Fibroblast of the aortic adventitia (primary cell): ENCODE measurements at regions not wholly inside any gene's neighbourhood (a gene's known extent, or its start where the extent isn't known, plus 50 kb on each side); places are given as distances from the start of the nearest gene placed in this dataset.

Experiments used
- DNase-seq: peaks from one replicate; pipeline ENCODE4 v3.0.0-alpha.2; 2010; ENCODE audit warnings: low read depth
- H3K4me3 ChIP-seq: 2 replicates; pipeline ENCODE4 v1.5.1; 2011; ENCODE audit warnings: low read depth, mild to moderate bottlenecking, control low read depth, low read length, moderate library complexity
- CTCF ChIP-seq: IDR thresholded peaks from 2 replicates; pipeline ENCODE4 v1.5.1; 2011; ENCODE audit warnings: mild to moderate bottlenecking, low read length, control low read depth, inconsistent platforms; ENCODE audit not compliant: insufficient read depth

GRCh38 chr1:74818241-74818640 lies 85.3 kb downstream of the TYW3 start:
- DNase-seq = no peak
- TF ChIP-seq CTCF = no peak
- H3K4me3 ChIP-seq = no peak overlapping the region

GRCh38 chr1:74818661-74819456 lies 85.9 kb downstream of the TYW3 start:
- H3K4me3 ChIP-seq = no peak overlapping the region
- TF ChIP-seq CTCF = no peak
- DNase-seq = no peak

GRCh38 chr1:74822851-74823401 lies 90.0 kb downstream of the TYW3 start:
- no peak overlapping the region for H3K4me3 ChIP-seq
- no peak for DNase-seq
- no peak for TF ChIP-seq CTCF

GRCh38 chr1:74824497-74825107 lies 91.7 kb downstream of the TYW3 start:
- DNase-seq = no peak
- TF ChIP-seq CTCF = no peak
- H3K4me3 ChIP-seq = no peak overlapping the region

- DNase-seq = no peak
- no peak for TF ChIP-seq CTCF
Observed at GRCh38 chr1:74830766-74831165, 97.8 kb downstream of the TYW3 start.

GRCh38 chr1:74834261-74834660 lies 101.3 kb downstream of the TYW3 start:
- no peak overlapping the region for H3K4me3 ChIP-seq
- DNase-seq = no peak
- no peak for TF ChIP-seq CTCF

More at GRCh38 chr1:74830766-74831165, 97.8 kb downstream of the TYW3 start:
- H3K4me3 ChIP-seq = no peak overlapping the region
